Immature natural killer cell (primary cell): ENCODE measurements at regions not wholly inside any gene's neighbourhood (a gene's known extent, or its start where the extent isn't known, plus 50 kb on each side); places are given as distances from the start of the nearest gene placed in this dataset.

Source experiments
- DNase-seq, 3 donors: peaks; one replicate each; pipeline ENCODE4 v3.0.0; 2022; ENCODE audit warnings: mixed read lengths in 1 of 3
- H3K27ac Mint-ChIP-seq, 6 donors: one replicate each; pipeline ENCODE4 v1.8.0; 2020; ENCODE audit warnings: mixed read lengths in 6 of 6, mild to moderate bottlenecking in 5 of 6, inconsistent platforms in 4 of 6, moderate library complexity in 3 of 6
- H3K27me3 Mint-ChIP-seq, 3 donors: one replicate each; pipeline ENCODE4 v1.8.0; 2020 to 2021; ENCODE audit warnings: low read depth in 3 of 3, mild to moderate bottlenecking in 3 of 3, mixed read lengths in 3 of 3, moderate library complexity in 3 of 3, inconsistent platforms in 1 of 3
- H3K36me3 Mint-ChIP-seq, 3 donors: one replicate each; pipeline ENCODE4 v1.8.0; 2020; ENCODE audit warnings: mixed read lengths in 3 of 3, inconsistent platforms in 2 of 3, mild to moderate bottlenecking in 2 of 3
- H3K4me1 Mint-ChIP-seq, 2 donors: one replicate each; pipeline ENCODE4 v1.8.0; 2020; ENCODE audit warnings: inconsistent platforms in 2 of 2, mild to moderate bottlenecking in 2 of 2, mixed read lengths in 2 of 2, moderate library complexity in 1 of 2
- H3K4me3 Mint-ChIP-seq, 5 donors: one replicate each; pipeline ENCODE4 v1.8.0; 2020; ENCODE audit warnings: mild to moderate bottlenecking in 5 of 5, mixed read lengths in 5 of 5, inconsistent platforms in 3 of 5, moderate library complexity in 3 of 5
- H3K9me3 Mint-ChIP-seq, 6 donors: one replicate each; pipeline ENCODE4 v1.8.0; 2020; ENCODE audit warnings: mild to moderate bottlenecking in 6 of 6, mixed read lengths in 6 of 6, inconsistent platforms in 4 of 6, moderate library complexity in 3 of 6

- H3K4me1 Mint-ChIP-seq: peaks cover 2 to 5% of the 10 kb centered on the region in 2 donors
- no peaks in the 10 kb centered on the region for H3K9me3 Mint-ChIP-seq
- H3K27ac Mint-ChIP-seq: no peak overlapping the region
- no peaks in the 10 kb centered on the region for H3K36me3 Mint-ChIP-seq
- H3K4me3 Mint-ChIP-seq: no peak overlapping the region
- DNase-seq: no peak
- peaks cover 4 to 21% (median 5%) of the 10 kb centered on the region in 3 donors for H3K27me3 Mint-ChIP-seq
These were observed 65.9 kb upstream of the C7orf33 start for GRCh38 chr7:148524479-148525224.

DNA sequence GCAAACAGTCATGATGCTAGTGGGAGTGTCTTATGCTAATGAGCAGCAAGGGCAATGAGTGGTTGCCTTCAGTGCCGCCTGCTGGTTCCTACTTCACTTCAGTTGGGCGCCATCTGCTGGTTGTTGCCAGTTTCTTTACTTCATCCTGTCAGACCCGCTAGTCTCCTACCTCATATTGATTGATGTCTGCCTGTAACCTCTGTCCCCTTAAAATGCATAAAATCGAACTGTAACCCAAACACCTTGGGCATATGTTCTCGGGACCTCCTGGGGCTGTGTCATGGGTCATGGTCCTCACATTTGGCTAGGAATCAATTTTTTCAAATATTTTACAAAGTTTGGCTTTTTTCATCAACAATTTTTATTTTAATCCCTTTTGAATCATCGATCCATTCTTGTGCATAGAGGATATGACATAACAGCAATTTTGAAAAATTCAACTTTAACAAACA, 62.8 kb upstream of the C7orf33 start:
- Mint-ChIP-seq H3K4me1 (peaks cover 2 to 5% of the 10 kb centered on the region in 2 donors), H3K4me3 (no peak overlapping the region), H3K36me3 (no peaks in the 10 kb centered on the region), H3K9me3 (no peaks in the 10 kb centered on the region), H3K27me3 (peaks cover 4 to 16% (median 6%) of the 10 kb centered on the region in 3 donors), H3K27ac (no peak overlapping the region)
- peak; percentile 71 to 79 (median 75) for DNase-seq

DNA sequence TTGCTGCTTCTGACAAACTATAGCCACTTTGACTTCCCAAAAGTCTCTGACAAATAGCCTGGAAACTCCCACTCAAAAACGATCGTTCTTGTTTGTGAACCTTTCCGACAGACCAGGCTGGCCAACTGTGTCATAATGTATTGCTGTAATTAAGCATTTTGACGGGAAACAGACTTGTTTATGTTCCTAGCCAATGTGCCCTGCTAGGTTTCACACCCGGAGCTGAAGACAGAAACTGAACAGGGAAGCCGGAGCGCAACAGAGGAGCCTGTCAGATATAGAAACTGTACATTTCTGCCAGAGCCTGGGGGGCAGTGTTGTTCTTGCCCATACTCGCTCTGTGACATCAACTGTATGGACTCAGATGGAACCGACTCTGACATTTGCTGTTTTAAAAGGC, 55.3 kb upstream of the C7orf33 start:
- Mint-ChIP-seq H3K27ac (no peak overlapping the region), H3K27me3 (peaks cover 0 to 10% (median 2%) of the 10 kb centered on the region in 3 donors), H3K4me1 (peaks cover 5 to 10% of the 10 kb centered on the region in 2 donors), H3K36me3 (no peaks in the 10 kb centered on the region), H3K9me3 (no peaks in the 10 kb centered on the region), H3K4me3 (peak overlapping the region in 3 of 5 donors; percentile 9 to 72 (median 57))
- peak; percentile 3 to 9 (median 6) for DNase-seq

- H3K36me3 Mint-ChIP-seq: no peaks in the 10 kb centered on the region
- H3K27me3 Mint-ChIP-seq: peaks cover under 1 to 7% (median 2%) of the 10 kb centered on the region in 3 donors
- H3K27ac Mint-ChIP-seq: no peak overlapping the region
- no peaks in the 10 kb centered on the region for H3K9me3 Mint-ChIP-seq
- peaks cover 5 to 10% of the 10 kb centered on the region in 2 donors for H3K4me1 Mint-ChIP-seq
- DNase-seq: no peak
- no peak overlapping the region for H3K4me3 Mint-ChIP-seq
These were observed 53.1 kb upstream of the C7orf33 start for GRCh38 chr7:148537435-148537834.

DNA sequence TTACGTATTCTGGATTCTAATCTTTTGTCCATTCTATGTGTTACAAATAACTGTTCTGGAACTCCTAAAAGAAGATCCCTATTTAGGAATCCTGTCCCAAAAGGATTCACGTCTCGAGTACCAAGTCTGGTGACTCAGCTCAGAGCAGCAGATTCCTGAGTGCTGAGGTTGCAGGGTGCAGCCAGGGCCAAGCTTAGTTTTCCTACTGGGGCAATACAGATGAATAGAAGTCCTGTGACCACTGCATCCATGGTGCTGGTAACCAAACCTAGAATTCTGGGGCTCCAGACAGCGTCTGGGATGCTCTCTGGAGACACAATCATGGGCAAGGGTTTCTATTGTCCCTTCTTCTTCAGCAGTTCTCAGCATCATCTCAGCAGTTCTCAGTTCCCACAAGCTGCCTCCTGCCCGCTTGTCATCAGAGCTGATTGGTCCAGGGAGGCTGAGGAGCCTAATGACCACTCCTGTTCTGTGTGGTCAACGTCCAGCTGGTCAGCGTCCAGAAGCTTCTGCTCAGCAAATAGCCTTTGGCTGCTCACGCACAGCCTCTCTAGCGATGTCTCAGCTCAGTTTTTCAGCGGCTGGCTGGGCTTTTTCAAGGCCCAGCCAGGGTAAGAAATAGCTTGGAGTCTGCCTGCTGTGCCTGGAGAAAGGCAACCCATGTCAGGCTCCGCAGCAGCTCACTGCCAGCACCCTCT, 50.4 kb upstream of the C7orf33 start:
- Mint-ChIP-seq H3K4me3 (no peak overlapping the region), H3K4me1 (peaks cover 5 to 7% of the 10 kb centered on the region in 2 donors), H3K36me3 (no peaks in the 10 kb centered on the region), H3K27me3 (peaks cover 2 to 7% (median 2%) of the 10 kb centered on the region in 3 donors), H3K9me3 (no peaks in the 10 kb centered on the region), H3K27ac (no peak overlapping the region)
- no peak for DNase-seq
